ENCODE measurements at regions not wholly inside any gene's neighbourhood (a gene's known extent, or its start where the extent isn't known, plus 50 kb on each side); places are given as distances from the start of the nearest gene placed in this dataset.

DNA sequence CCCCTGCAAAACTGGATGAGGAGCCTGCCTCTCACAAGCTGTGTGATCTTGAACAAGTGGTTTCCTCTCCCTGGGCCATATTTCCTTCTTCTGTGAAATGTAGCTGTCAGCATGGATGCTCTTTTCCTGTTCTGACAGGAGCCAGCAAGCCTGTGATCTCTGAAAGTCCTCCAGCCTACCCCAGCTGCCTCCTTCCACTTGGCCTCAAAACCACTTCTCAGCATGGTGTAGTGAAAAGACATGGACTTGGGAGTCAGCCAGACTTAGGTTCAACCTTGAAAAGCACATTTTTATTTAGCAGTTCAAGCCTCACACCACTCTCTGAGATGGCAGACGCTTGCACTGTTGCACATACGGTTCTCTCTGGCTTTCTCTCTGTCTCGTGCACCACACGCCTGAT, 292.9 kb upstream of the DUSP10 start:
- Histone ChIP-seq H2AFZ (ENCODE audit: low read length) (no peak overlapping the region), H3K27me3 (ENCODE audit: low read length) (no peaks in the 10 kb centered on the region; the same call in 1 of the 2 replicates), H3K4me1 (ENCODE audit: insufficient read depth, low read length) (no peaks in the 10 kb centered on the region), H3K9me2 (replicated peaks; ENCODE audit: low read length) (no peaks in the 10 kb centered on the region), H3K79me2 (ENCODE audit: low read length) (no peaks in the 10 kb centered on the region), H3F3A (ENCODE audit: low read length, unreplicated experiment) (no peaks in the 10 kb centered on the region), H3K9ac (ENCODE audit: low read length) (no peak overlapping the region), H3K36me3 (ENCODE audit: low read depth, low read length) (no peaks in the 10 kb centered on the region), H3K27ac (ENCODE audit: low read length) (no peak overlapping the region), H4K20me1 (ENCODE audit: low read length) (no peaks in the 10 kb centered on the region), H3K4me3 (ENCODE audit: low read length) (no peak overlapping the region), H3K4me2 (ENCODE audit: low read length) (no peak overlapping the region), H3K9me3 (ENCODE audit: low read length) (no peaks in the 10 kb centered on the region)
- BruUV-seq (replicated peaks), result no TSS peak
- ATAC-seq (no peak), DNase-seq (no peak)
- POLR2A ChIA-PET (ENCODE audit: unreplicated experiment), result no interaction called here
- no peak for TF ChIP-seq CTCF (conservative IDR thresholded peaks at IDR 0.05; ENCODE audit: low read depth, low read length)
- TF ChIP-seq EZH2phosphoT487 (IDR thresholded peaks at IDR 0.05; ENCODE audit: borderline replicate concordance, low read length), result no peak
- TF ChIP-seq EZH2 (IDR thresholded peaks at IDR 0.05; ENCODE audit: low read length, unreplicated experiment), result no peak
- intact Hi-C loops (cut with micrococcal nuclease), result no loop called here
- CTCF ChIA-PET, result no interaction called here

DNA sequence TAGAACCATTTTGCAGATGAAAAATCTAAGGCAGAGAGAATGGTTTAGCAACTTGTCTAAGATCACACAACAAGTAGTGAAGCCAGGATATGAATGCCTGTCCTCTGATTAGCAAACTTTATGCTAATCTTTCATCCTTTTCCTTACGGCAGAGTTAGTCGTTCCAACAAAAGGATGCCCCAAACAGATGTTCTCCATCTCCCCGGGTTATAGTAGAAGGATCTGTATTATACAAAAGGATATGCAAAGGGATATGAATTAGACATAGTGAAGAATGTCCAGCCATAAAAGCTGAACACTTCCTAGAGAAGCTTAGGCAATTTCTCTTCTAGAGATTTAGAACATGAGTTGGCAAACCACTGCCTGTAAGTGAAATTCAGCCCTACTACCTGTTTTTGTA, 291.6 kb upstream of the DUSP10 start:
- DNase-seq, result no peak
- Histone ChIP-seq H3K9ac (ENCODE audit: low read length) (no peak overlapping the region), H3K27ac (ENCODE audit: low read length) (no peak overlapping the region), H3K9me3 (ENCODE audit: low read length) (no peaks in the 10 kb centered on the region), H3K36me3 (ENCODE audit: low read depth, low read length) (no peaks in the 10 kb centered on the region), H3F3A (ENCODE audit: low read length, unreplicated experiment) (no peaks in the 10 kb centered on the region), H2AFZ (ENCODE audit: low read length) (no peak overlapping the region), H3K4me3 (ENCODE audit: low read length) (no peak overlapping the region), H4K20me1 (ENCODE audit: low read length) (no peaks in the 10 kb centered on the region), H3K9me2 (replicated peaks; ENCODE audit: low read length) (no peaks in the 10 kb centered on the region), H3K4me2 (ENCODE audit: low read length) (no peak overlapping the region), H3K79me2 (ENCODE audit: low read length) (no peaks in the 10 kb centered on the region), H3K27me3 (ENCODE audit: low read length) (no peaks in the 10 kb centered on the region; the same call in 1 of the 2 replicates), H3K4me1 (ENCODE audit: insufficient read depth, low read length) (no peaks in the 10 kb centered on the region)
- no peak for ATAC-seq
- TF ChIP-seq EZH2 (IDR thresholded peaks at IDR 0.05; ENCODE audit: low read length, unreplicated experiment) (no peak), CTCF (conservative IDR thresholded peaks at IDR 0.05; ENCODE audit: low read depth, low read length) (no peak), EZH2phosphoT487 (IDR thresholded peaks at IDR 0.05; ENCODE audit: borderline replicate concordance, low read length) (no peak)
- ChIA-PET POLR2A (ENCODE audit: unreplicated experiment) (no interaction called here), CTCF (no interaction called here)
- intact Hi-C loops (cut with micrococcal nuclease), result no loop called here
- BruUV-seq (replicated peaks), result no TSS peak

DNA sequence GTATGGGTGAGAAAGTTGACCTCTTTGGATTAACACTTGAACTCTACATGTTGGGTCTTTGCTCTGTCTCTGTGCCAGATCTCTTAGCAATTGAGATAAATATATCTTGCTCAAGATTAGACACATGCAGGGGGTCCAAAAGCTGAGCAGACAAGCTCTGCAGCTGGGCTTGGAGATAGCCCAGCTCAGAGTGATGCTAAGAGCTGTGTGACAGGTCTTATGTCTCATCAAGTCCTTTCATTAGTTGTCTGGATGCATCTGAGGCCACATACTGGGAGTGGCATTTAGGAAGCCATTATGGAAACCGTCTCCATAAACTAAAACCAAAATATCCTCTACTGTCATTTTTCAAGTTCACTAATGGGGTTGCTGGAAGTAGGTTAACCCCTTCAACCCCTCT, 289.4 kb upstream of the DUSP10 start:
- Histone ChIP-seq H3K36me3 (ENCODE audit: low read depth, low read length) (no peaks in the 10 kb centered on the region), H3K27ac (ENCODE audit: low read length) (no peak overlapping the region), H3K4me1 (ENCODE audit: insufficient read depth, low read length) (no peaks in the 10 kb centered on the region), H3K4me2 (ENCODE audit: low read length) (no peak overlapping the region), H3K9me2 (replicated peaks; ENCODE audit: low read length) (no peaks in the 10 kb centered on the region; the same call in 1 of the 2 replicates), H4K20me1 (ENCODE audit: low read length) (no peaks in the 10 kb centered on the region), H2AFZ (ENCODE audit: low read length) (no peak overlapping the region), H3K9ac (ENCODE audit: low read length) (no peak overlapping the region), H3K4me3 (ENCODE audit: low read length) (no peak overlapping the region), H3K9me3 (ENCODE audit: low read length) (no peaks in the 10 kb centered on the region), H3K79me2 (ENCODE audit: low read length) (no peaks in the 10 kb centered on the region), H3F3A (ENCODE audit: low read length, unreplicated experiment) (no peaks in the 10 kb centered on the region), H3K27me3 (ENCODE audit: low read length) (0 out of 2 replicates have a peak, but pooled peaks cover 6% of the 10 kb centered on the region)
- DNase-seq (no peak), ATAC-seq (no peak)
- BruUV-seq (replicated peaks), result no TSS peak
- intact Hi-C loops (cut with micrococcal nuclease), result no loop called here
- CTCF ChIA-PET, result no interaction called here
- TF ChIP-seq EZH2 (IDR thresholded peaks at IDR 0.05; ENCODE audit: low read length, unreplicated experiment) (no peak), CTCF (conservative IDR thresholded peaks at IDR 0.05; ENCODE audit: low read depth, low read length) (no peak), EZH2phosphoT487 (IDR thresholded peaks at IDR 0.05; ENCODE audit: borderline replicate concordance, low read length) (no peak)
- POLR2A ChIA-PET (ENCODE audit: unreplicated experiment), result no interaction called here

Data from PC-3 (cell line).